GM20000 (cell line): ENCODE measurements at regions not wholly inside any gene's neighbourhood (a gene's known extent, or its start where the extent isn't known, plus 50 kb on each side); places are given as distances from the start of the nearest gene placed in this dataset.

Source experiments
- DNase-seq: peaks from one replicate; pipeline ENCODE4 v3.0.0; 2012; ENCODE audit warnings: low spot score
- CTCF ChIP-seq: IDR thresholded peaks from 2 replicates; pipeline ENCODE4 v1.5.1; 2012; ENCODE audit warnings: mild to moderate bottlenecking, control low read depth; ENCODE audit errors: extremely low read depth, missing control alignments

- no peak for DNase-seq
- TF ChIP-seq CTCF: no peak
These were observed 442.7 kb downstream of the PREX1 start for GRCh38 chr20:48385114-48385513.

GRCh38 chr20:48384147-48384818 lies 443.5 kb downstream of the PREX1 start:
- DNase-seq: peak; percentile 36
- TF ChIP-seq CTCF: no peak

- no peak for TF ChIP-seq CTCF
- no peak for DNase-seq
These were observed 444.5 kb downstream of the PREX1 start for GRCh38 chr20:48383252-48383651.

GRCh38 chr20:48382304-48382703 lies 445.5 kb downstream of the PREX1 start:
- TF ChIP-seq CTCF: no peak

GRCh38 chr20:48381353-48382120 lies 446.3 kb downstream of the PREX1 start:
- no peak for DNase-seq

More at GRCh38 chr20:48382304-48382703, 445.5 kb downstream of the PREX1 start:
- DNase-seq: no peak

GRCh38 chr20:48380661-48381060 lies 447.1 kb downstream of the PREX1 start:
- TF ChIP-seq CTCF: no peak
- no peak for DNase-seq

More at GRCh38 chr20:48381353-48382120, 446.3 kb downstream of the PREX1 start:
- no peak for TF ChIP-seq CTCF

GRCh38 chr20:48378976-48379675 lies 448.7 kb downstream of the PREX1 start:
- no peak for TF ChIP-seq CTCF
- no peak for DNase-seq
